HEK293T (cell line): ENCODE measurements at regions not wholly inside any gene's neighbourhood (a gene's known extent, or its start where the extent isn't known, plus 50 kb on each side); places are given as distances from the start of the nearest gene placed in this dataset.

ENCODE experiments used
- BHLHE40 ChIP-seq: fragments of 450-650 bp; IDR thresholded peaks from 2 replicates; pipeline ENCODE4 v1.6.1; 2016; ENCODE audit warnings: mild to moderate bottlenecking, moderate library complexity, borderline replicate concordance
- CTBP1 ChIP-seq: fragments of 450-650 bp; IDR thresholded peaks from 2 replicates; pipeline ENCODE4 v1.6.1; 2016; ENCODE audit warnings: borderline replicate concordance
- ELF4 ChIP-seq: fragments of 450-650 bp; IDR thresholded peaks from 2 replicates; pipeline ENCODE4 v1.6.1; 2017; ENCODE audit warnings: antibody characterized with exemption
- FOXK2 ChIP-seq: fragments of 450-650 bp; IDR thresholded peaks from 2 replicates; pipeline ENCODE4 v1.6.1; 2016; ENCODE audit warnings: mild to moderate bottlenecking
- FOXM1 ChIP-seq: fragments of 450-650 bp; IDR thresholded peaks from 2 replicates; pipeline ENCODE4 v1.6.1; 2017; ENCODE audit warnings: mild to moderate bottlenecking, borderline replicate concordance
- NFRKB ChIP-seq: fragments of 450-650 bp; IDR thresholded peaks from 2 replicates; pipeline ENCODE4 v1.6.1; 2016; ENCODE audit warnings: mild to moderate bottlenecking, moderate library complexity
- SP1 ChIP-seq: fragments of 450-650 bp; IDR thresholded peaks from 2 replicates; pipeline ENCODE4 v1.6.1; 2017
- SUZ12 ChIP-seq: fragments of 450-650 bp; IDR thresholded peaks from 2 replicates; pipeline ENCODE4 v1.6.1; 2016; ENCODE audit warnings: mild to moderate bottlenecking
- TARDBP ChIP-seq: fragments of 450-650 bp; IDR thresholded peaks from 2 replicates; pipeline ENCODE4 v1.6.1; 2016
- ZNF384 ChIP-seq: fragments of 450-650 bp; IDR thresholded peaks from 2 replicates; pipeline ENCODE4 v1.6.1; 2016

DNA sequence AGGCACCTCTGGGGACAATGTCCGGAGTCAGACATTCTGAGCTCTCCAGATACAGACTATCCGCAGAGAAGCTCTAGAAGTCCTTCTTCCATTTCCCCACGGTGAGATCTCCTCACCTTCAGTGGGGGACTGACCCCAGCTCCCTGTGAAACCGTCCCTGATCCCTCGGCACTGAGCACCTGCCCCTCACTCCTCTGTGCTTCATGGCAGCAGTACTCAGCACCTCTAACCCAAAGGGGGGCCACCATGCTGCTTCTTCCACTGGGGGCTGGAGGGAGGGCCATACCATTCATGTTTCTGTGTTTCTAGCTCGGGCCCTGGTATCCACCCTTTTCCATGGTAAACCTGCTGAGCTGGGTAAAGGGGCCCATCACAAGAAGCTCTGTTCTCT, 321.7 kb downstream of the BRD1 start:
- TF ChIP-seq ZNF384, result no peak
- no peak for TF ChIP-seq TARDBP
- no peak for TF ChIP-seq CTBP1
- no peak for TF ChIP-seq SP1
- no peak for TF ChIP-seq FOXM1
- TF ChIP-seq ELF4, result no peak
- no peak for TF ChIP-seq SUZ12
- TF ChIP-seq BHLHE40, result no peak
- TF ChIP-seq NFRKB, result no peak
- no peak for TF ChIP-seq FOXK2
